Kidney (tissue), 13 donors: ENCODE measurements at regions not wholly inside any gene's neighbourhood (a gene's known extent, or its start where the extent isn't known, plus 50 kb on each side); places are given as distances from the start of the nearest gene placed in this dataset.

Source experiments
- DNase-seq, 5 donors: peaks; one replicate each; pipeline ENCODE4 v3.0.0-alpha.2; 2013 to 2020
- FAIRE-seq: peaks from 2 replicates; lab custom pipeline; 2012; peaks lifted over from hg19 to GRCh38; lab: Jason Lieb, UNC
- H3K27ac ChIP-seq, 2 donors: one replicate each; pipeline ENCODE4 v1.7.0; 2013; ENCODE audit warnings: low read depth in 2 of 2, low read length in 2 of 2, inconsistent platforms in 1 of 2
- H3K27me3 ChIP-seq: one replicate; pipeline ENCODE4 v1.7.1; 2013; ENCODE audit warnings: low read length, inconsistent platforms; ENCODE audit not compliant: control insufficient read depth, insufficient read depth
- H3K36me3 ChIP-seq, 3 donors: one replicate each; pipeline versions ENCODE4 v1.7.0 to v1.7.1; 2013; ENCODE audit warnings: low read length in 3 of 3, control low read depth in 1 of 3, inconsistent platforms in 1 of 3; ENCODE audit not compliant: insufficient read depth in 3 of 3, control insufficient read depth in 2 of 3
- H3K4me1 ChIP-seq, 3 donors: one replicate each; pipeline versions ENCODE4 v1.7.0 to v1.7.1; 2013; ENCODE audit warnings: low read length in 3 of 3, inconsistent platforms in 1 of 3, low read depth in 1 of 3; ENCODE audit not compliant: control insufficient read depth in 2 of 3, insufficient read depth in 2 of 3
- H3K4me3 ChIP-seq, 3 donors: one replicate each; pipeline versions ENCODE4 v1.7.0 to v1.8.1; 2013; ENCODE audit warnings: low read length in 3 of 3, control low read depth in 1 of 3, inconsistent platforms in 1 of 3
- H3K9ac ChIP-seq, 3 donors: one replicate each; pipeline versions ENCODE4 v1.7.0 to v1.7.1; 2013; ENCODE audit warnings: low read length in 3 of 3, control low read depth in 1 of 3, inconsistent platforms in 1 of 3
- H3K9me3 ChIP-seq, 3 donors: one replicate each; pipeline versions ENCODE4 v1.7.0 to v1.7.1; 2013; ENCODE audit warnings: low read length in 3 of 3, control low read depth in 1 of 3, inconsistent platforms in 1 of 3; ENCODE audit not compliant: control insufficient read depth in 2 of 3, insufficient read depth in 1 of 3
- intact Hi-C: fragments of 100-400 bp; cut with DNase I; formaldehyde crosslinking; loops from one replicate; pipeline ENCODE4 v1.11.1; 2022
- TF ChIP-seq, protein P1 (sequence below): IDR thresholded peaks from 3 replicates; pipeline ENCODE4 v1.5.1; 2012; ENCODE audit warnings: mild to moderate bottlenecking, moderate library complexity, borderline replicate concordance; ENCODE audit not compliant: insufficient read depth; ENCODE audit errors: extremely low read depth
- donor health status: control.
- donor health status: control.
- donor health status: control.
- donor health status: control.
- donor health status: control.
- donor health status: DM: yes; HTN: yes; CAD: no.
- donor health status: Normal renal cell carcinoma (clear cell type).

DNA sequence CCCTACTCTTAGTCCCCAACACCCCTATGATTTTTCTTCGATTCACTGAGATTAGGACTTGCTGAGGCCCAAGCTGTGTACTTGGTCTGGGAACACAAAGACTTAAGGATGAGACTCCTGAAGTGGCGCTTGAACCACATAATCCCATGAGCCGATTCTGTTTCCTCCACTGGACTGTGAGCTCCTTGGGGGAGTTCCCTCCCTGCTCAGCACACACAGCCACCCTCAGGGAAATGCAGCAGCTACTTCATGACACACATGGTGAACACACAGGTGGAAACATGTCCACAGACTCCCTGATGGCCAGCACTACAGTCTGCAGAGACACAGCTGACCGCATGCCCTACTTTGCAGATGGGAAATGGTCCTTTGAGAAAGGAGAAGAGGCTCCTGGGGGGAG, 101.1 kb downstream of the C5orf15 start:
- Histone ChIP-seq H3K9ac (no peak overlapping the region), H3K36me3 (no peaks in the 10 kb centered on the region), H3K9me3 (no peaks in the 10 kb centered on the region), H3K27ac (no peak overlapping the region), H3K4me1 (peaks cover 0 to 14% (median 12%) of the 10 kb centered on the region in 3 donors), H3K4me3 (no peak overlapping the region), H3K27me3 (peaks cover 4% of the 10 kb centered on the region)
- TF ChIP-seq, protein P1, sequence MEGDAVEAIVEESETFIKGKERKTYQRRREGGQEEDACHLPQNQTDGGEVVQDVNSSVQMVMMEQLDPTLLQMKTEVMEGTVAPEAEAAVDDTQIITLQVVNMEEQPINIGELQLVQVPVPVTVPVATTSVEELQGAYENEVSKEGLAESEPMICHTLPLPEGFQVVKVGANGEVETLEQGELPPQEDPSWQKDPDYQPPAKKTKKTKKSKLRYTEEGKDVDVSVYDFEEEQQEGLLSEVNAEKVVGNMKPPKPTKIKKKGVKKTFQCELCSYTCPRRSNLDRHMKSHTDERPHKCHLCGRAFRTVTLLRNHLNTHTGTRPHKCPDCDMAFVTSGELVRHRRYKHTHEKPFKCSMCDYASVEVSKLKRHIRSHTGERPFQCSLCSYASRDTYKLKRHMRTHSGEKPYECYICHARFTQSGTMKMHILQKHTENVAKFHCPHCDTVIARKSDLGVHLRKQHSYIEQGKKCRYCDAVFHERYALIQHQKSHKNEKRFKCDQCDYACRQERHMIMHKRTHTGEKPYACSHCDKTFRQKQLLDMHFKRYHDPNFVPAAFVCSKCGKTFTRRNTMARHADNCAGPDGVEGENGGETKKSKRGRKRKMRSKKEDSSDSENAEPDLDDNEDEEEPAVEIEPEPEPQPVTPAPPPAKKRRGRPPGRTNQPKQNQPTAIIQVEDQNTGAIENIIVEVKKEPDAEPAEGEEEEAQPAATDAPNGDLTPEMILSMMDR = no peak
- DNase-seq (no peak), FAIRE-seq (no peak)
- intact Hi-C loops = loop anchor here (5.0 kb wide), 1 partner anchor 755 kb away; no protein-coding TSS in a partner anchor

DNA sequence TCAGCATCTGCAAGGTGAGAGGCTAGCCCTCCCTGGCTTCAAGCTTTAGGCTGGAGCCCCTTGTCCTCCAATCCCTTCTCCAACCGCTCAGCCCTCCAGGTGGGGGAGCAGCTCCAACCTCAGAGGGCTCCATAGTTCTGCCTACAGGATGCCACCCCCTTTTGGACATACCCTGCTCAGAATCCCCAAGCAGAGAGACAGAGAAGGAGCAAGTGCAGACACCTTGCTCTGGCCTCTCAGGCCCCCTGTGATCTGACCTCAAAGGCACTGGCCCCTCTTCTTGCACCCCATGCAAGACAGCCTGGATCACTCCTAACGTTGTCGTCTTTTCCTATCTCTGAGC, 101.6 kb downstream of the C5orf15 start:
- Histone ChIP-seq H3K4me3 (no peak overlapping the region), H3K27me3 (peaks cover 4% of the 10 kb centered on the region), H3K9ac (no peak overlapping the region), H3K9me3 (no peaks in the 10 kb centered on the region), H3K4me1 (peaks cover 0 to 14% (median 12%) of the 10 kb centered on the region in 3 donors), H3K36me3 (no peaks in the 10 kb centered on the region), H3K27ac (no peak overlapping the region)
- DNase-seq (no peak), FAIRE-seq (no peak)
- TF ChIP-seq, protein P1 = no peak
- intact Hi-C loops = loop anchor here (5.0 kb wide), 1 partner anchor 755 kb away; no protein-coding TSS in a partner anchor

DNA sequence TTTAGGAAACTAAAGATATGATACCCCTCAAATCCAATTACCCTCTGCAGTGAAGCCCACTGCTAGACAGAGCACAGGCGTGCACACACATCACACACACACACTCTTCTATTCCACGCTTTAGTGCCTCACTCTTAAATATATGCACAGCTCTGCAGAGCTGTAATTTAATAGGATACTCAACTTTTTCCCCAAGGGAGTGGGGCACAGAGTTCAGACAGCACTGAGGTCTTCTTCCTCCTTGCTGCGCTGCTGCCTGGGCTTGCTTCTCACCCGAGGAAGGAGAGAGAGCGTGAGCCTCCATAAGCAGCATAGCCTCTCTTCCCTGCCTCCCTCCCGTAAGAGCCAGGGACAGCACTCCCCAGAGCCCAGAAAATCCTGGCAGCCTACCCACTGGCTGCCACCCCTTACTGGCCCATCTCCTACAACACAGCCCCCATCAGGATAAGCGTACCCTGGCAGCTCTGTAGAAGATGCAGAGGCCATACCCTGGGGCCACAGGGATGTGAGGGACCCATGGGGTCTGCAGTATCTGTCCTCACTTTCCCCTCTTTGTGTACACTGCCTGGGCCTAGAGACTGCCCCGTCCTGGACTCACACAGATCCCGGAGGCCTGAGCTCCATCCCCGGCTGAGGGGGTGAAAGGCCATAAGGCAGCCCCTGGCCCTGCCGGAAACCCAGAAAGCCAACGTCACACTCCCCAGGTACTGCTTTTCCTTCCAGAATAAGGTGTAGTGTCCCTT, 102.1 kb downstream of the C5orf15 start:
- Histone ChIP-seq H3K36me3 (no peaks in the 10 kb centered on the region), H3K27me3 (peaks cover 4% of the 10 kb centered on the region), H3K9ac (no peak overlapping the region), H3K9me3 (no peaks in the 10 kb centered on the region), H3K27ac (no peak overlapping the region), H3K4me1 (peaks cover 0 to 14% (median 12%) of the 10 kb centered on the region in 3 donors), H3K4me3 (no peak overlapping the region)
- TF ChIP-seq, protein P1 = no peak
- FAIRE-seq (no peak), DNase-seq (peak in 1 of 5 donors; percentile 44)
- intact Hi-C loops = loop anchor here (5.0 kb wide), 1 partner anchor 754 kb away; no protein-coding TSS in a partner anchor
